Gastroesophageal sphincter (tissue), 3 donors: ENCODE measurements at regions not wholly inside any gene's neighbourhood (a gene's known extent, or its start where the extent isn't known, plus 50 kb on each side); places are given as distances from the start of the nearest gene placed in this dataset.

Source experiments
- CTCF ChIP-seq, 4 experiments: fragments of 200-600 bp in 2 of 4; fragments of 450-650 bp in 2 of 4; sonication (generic) in 1 of 4; IDR thresholded peaks; one replicate each; pipeline ENCODE4 v1.5.1; 2017 to 2019; ENCODE audit warnings: antibody characterized with exemption in 4 of 4, mild to moderate bottlenecking in 2 of 4, moderate library complexity in 2 of 4
- EP300 ChIP-seq: sonication (generic); formaldehyde crosslinking; IDR thresholded peaks from one replicate; pipeline ENCODE4 v1.6.1; 2017; ENCODE audit warnings: antibody characterized with exemption, mild to moderate bottlenecking
- POLR2A ChIP-seq, 2 donors: fragments of 450-650 bp; IDR thresholded peaks; one replicate each; pipeline ENCODE4 v1.6.1; 2017; ENCODE audit warnings: antibody characterized with exemption in 2 of 2, mild to moderate bottlenecking in 2 of 2, moderate library complexity in 1 of 2
- POLR2AphosphoS5 ChIP-seq: sonication (generic); formaldehyde crosslinking; IDR thresholded peaks from one replicate; pipeline ENCODE4 v1.6.1; 2017; ENCODE audit warnings: antibody characterized with exemption

GRCh38 chrX:69096963-69097362 lies 68.3 kb downstream of the PJA1 start:
- TF ChIP-seq POLR2A (IDR thresholded peaks at IDR 0.05) (no peak), POLR2AphosphoS5 (no peak), CTCF (IDR thresholded peaks at IDR 0.05) (no peak), EP300 (no peak)
